ENCODE measurements at regions not wholly inside any gene's neighbourhood (a gene's known extent, or its start where the extent isn't known, plus 50 kb on each side); places are given as distances from the start of the nearest gene placed in this dataset.
"Not testable (repeated sequence)": the region's sequence is repeated elsewhere in the genome, so short reads cannot be mapped to it uniquely, and the experiment has no call there.

DNA sequence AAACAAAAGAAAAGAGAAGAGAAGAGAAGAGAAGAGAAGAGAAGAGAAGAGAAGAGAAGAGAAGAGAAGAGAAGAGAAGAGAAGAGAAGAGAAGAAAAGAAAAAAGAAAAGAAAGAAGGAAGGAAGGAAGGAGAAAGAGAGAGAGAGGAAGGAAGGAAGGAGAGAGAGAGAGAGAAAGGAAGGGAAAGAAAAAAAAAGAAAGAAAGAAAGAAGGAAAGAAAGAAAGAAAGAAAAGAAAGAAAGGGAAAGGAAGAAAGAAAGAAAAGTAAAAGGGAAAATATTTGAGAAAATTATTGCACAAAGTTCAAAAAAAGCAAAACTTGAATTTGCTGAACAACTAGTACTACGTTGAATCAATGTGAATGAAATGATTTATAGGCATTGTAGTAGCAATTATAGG is 237.7 kb downstream of the RND3 start:
- not testable (repeated sequence) for TF ChIP-seq POLR2A (IDR thresholded peaks at IDR 0.05)
- TF ChIP-seq, protein P1, sequence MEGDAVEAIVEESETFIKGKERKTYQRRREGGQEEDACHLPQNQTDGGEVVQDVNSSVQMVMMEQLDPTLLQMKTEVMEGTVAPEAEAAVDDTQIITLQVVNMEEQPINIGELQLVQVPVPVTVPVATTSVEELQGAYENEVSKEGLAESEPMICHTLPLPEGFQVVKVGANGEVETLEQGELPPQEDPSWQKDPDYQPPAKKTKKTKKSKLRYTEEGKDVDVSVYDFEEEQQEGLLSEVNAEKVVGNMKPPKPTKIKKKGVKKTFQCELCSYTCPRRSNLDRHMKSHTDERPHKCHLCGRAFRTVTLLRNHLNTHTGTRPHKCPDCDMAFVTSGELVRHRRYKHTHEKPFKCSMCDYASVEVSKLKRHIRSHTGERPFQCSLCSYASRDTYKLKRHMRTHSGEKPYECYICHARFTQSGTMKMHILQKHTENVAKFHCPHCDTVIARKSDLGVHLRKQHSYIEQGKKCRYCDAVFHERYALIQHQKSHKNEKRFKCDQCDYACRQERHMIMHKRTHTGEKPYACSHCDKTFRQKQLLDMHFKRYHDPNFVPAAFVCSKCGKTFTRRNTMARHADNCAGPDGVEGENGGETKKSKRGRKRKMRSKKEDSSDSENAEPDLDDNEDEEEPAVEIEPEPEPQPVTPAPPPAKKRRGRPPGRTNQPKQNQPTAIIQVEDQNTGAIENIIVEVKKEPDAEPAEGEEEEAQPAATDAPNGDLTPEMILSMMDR (IDR thresholded peaks at IDR 0.05), result not testable (repeated sequence)
